Fibroblast of lung (primary cell): ENCODE measurements at regions not wholly inside any gene's neighbourhood (a gene's known extent, or its start where the extent isn't known, plus 50 kb on each side); places are given as distances from the start of the nearest gene placed in this dataset.

Source experiments
- DNase-seq, 2 donors: peaks; one replicate each; pipeline versions ENCODE4 v3.0.0 to v3.0.0-alpha.2; 2010; ENCODE audit warnings: low read depth in 2 of 2
- H2AFZ ChIP-seq: 2 replicates; pipeline ENCODE4 v1.5.1; 2012; ENCODE audit warnings: low read length, control low read depth, inconsistent platforms
- H3K27ac ChIP-seq: 2 replicates; pipeline ENCODE4 v1.5.1; 2011; ENCODE audit warnings: low read length, control low read depth; ENCODE audit not compliant: insufficient read depth
- H3K27me3 ChIP-seq: 2 replicates; pipeline ENCODE4 v1.5.1; 2011; ENCODE audit warnings: mild to moderate bottlenecking, low read length; ENCODE audit not compliant: control insufficient read depth, insufficient read depth
- H3K36me3 ChIP-seq: 2 replicates; pipeline ENCODE4 v1.5.1; 2011; ENCODE audit warnings: low read length; ENCODE audit not compliant: control insufficient read depth, insufficient read depth
- H3K4me1 ChIP-seq: 2 replicates; pipeline ENCODE4 v1.5.1; 2011; ENCODE audit warnings: low read length; ENCODE audit not compliant: control insufficient read depth, insufficient read depth; ENCODE audit errors: extremely low read depth
- H3K4me2 ChIP-seq: 2 replicates; pipeline ENCODE4 v1.5.1; 2011; ENCODE audit warnings: low read length, control low read depth; ENCODE audit not compliant: insufficient read depth; ENCODE audit errors: extremely low read depth
- H3K4me3 ChIP-seq, 4 experiments: fragments of 200-600 bp in 1 of 4; sonication (generic) in 1 of 4; replicated peaks in 1 of 4; 2 replicates each; pipeline ENCODE4 v1.5.1; 2011 to 2016; ENCODE audit warnings: low read length in 4 of 4, low read depth in 3 of 4, mild to moderate bottlenecking in 3 of 4, control low read depth in 2 of 4, inconsistent platforms in 1 of 4, mixed read lengths in 1 of 4; ENCODE audit not compliant: insufficient read depth in 1 of 4; ENCODE audit errors: control extremely low read depth in 1 of 4
- H3K79me2 ChIP-seq: 2 replicates; pipeline ENCODE4 v1.5.1; 2012; ENCODE audit warnings: mild to moderate bottlenecking, low read length, inconsistent platforms; ENCODE audit not compliant: control insufficient read depth, insufficient read depth
- H3K9ac ChIP-seq: 2 replicates; pipeline ENCODE4 v1.5.1; 2011; ENCODE audit warnings: mild to moderate bottlenecking, low read length, control low read depth; ENCODE audit not compliant: insufficient read depth
- H3K9me3 ChIP-seq: 2 replicates; pipeline ENCODE4 v1.5.1; 2012; ENCODE audit warnings: low read depth, low read length; ENCODE audit not compliant: control insufficient read depth, insufficient read depth
- H4K20me1 ChIP-seq: 2 replicates; pipeline ENCODE4 v1.5.1; 2011; ENCODE audit warnings: low read length; ENCODE audit not compliant: control insufficient read depth, insufficient read depth; ENCODE audit errors: extremely low read depth
- EZH2 ChIP-seq: IDR thresholded peaks from 2 replicates; pipeline ENCODE4 v1.5.1; 2012; ENCODE audit warnings: low read length, control low read depth, mild to moderate bottlenecking; ENCODE audit errors: missing control alignments
- TF ChIP-seq, protein P1 (sequence below), 2 donors: IDR thresholded peaks in 1 of 2; conservative IDR thresholded peaks in 1 of 2; 1 replicate in 1 of 2; 2 replicates in 1 of 2; pipeline ENCODE4 v1.5.1; 2011 to 2012; ENCODE audit warnings: low read length in 2 of 2, control low read depth in 1 of 2, inconsistent platforms in 1 of 2, low read depth in 1 of 2, mild to moderate bottlenecking in 1 of 2

- TF ChIP-seq, protein P1, sequence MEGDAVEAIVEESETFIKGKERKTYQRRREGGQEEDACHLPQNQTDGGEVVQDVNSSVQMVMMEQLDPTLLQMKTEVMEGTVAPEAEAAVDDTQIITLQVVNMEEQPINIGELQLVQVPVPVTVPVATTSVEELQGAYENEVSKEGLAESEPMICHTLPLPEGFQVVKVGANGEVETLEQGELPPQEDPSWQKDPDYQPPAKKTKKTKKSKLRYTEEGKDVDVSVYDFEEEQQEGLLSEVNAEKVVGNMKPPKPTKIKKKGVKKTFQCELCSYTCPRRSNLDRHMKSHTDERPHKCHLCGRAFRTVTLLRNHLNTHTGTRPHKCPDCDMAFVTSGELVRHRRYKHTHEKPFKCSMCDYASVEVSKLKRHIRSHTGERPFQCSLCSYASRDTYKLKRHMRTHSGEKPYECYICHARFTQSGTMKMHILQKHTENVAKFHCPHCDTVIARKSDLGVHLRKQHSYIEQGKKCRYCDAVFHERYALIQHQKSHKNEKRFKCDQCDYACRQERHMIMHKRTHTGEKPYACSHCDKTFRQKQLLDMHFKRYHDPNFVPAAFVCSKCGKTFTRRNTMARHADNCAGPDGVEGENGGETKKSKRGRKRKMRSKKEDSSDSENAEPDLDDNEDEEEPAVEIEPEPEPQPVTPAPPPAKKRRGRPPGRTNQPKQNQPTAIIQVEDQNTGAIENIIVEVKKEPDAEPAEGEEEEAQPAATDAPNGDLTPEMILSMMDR (conservative IDR thresholded peaks at IDR 0.05 in 1 of 2, IDR thresholded peaks at IDR 0.05 in 1 of 2; ENCODE audit: low read depth in 1 of 2, low read length in 2 of 2) = no peak
- TF ChIP-seq EZH2 = no peak
- Histone ChIP-seq H3K9me3 (no peaks in the 10 kb centered on the region), H3K27me3 (no peaks in the 10 kb centered on the region)
These were observed 213.1 kb downstream of the UBE2E3 start for GRCh38 chr2:181193550-181193949.

DNA sequence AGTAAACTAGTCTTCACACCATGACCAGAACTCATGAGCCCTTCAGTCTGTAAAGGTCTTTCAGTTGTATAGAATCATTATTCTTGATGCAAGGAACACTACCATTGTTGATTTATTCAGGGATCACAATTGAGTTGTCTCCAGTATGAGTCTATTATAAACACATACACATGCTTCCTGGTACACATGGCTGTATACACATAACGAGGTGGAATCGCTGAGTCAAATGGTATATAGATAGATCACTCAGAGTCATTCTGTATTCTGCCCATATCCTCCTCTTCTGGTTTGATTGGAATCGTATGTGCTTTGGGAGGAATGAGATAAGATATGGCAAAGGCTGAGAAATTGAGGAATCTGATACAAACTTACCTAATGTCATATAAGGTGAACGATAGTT is 216.0 kb downstream of the UBE2E3 start:
- H3K9ac ChIP-seq = no peak overlapping the region
- no peaks in the 10 kb centered on the region for H3K9me3 ChIP-seq
- no peaks in the 10 kb centered on the region for H3K36me3 ChIP-seq
- TF ChIP-seq, protein P1 (conservative IDR thresholded peaks at IDR 0.05 in 1 of 2, IDR thresholded peaks at IDR 0.05 in 1 of 2; ENCODE audit: low read depth in 1 of 2, low read length in 2 of 2) = no peak
- no peak for TF ChIP-seq EZH2
- no peak for DNase-seq
- H3K27me3 ChIP-seq = no peaks in the 10 kb centered on the region
- H3K79me2 ChIP-seq = no peaks in the 10 kb centered on the region
- no peak overlapping the region for H3K4me3 ChIP-seq
- H2AFZ ChIP-seq = no peak overlapping the region
- no peaks in the 10 kb centered on the region for H3K4me1 ChIP-seq
- H4K20me1 ChIP-seq = no peaks in the 10 kb centered on the region
- H3K27ac ChIP-seq = no peak overlapping the region
- no peak overlapping the region for H3K4me2 ChIP-seq

More at GRCh38 chr2:181193550-181193949, 213.1 kb downstream of the UBE2E3 start:
- Histone ChIP-seq H3K36me3 (no peaks in the 10 kb centered on the region), H3K27ac (no peak overlapping the region), H3K4me1 (no peaks in the 10 kb centered on the region), H3K4me2 (no peak overlapping the region), H2AFZ (no peak overlapping the region), H4K20me1 (no peaks in the 10 kb centered on the region), H3K79me2 (no peaks in the 10 kb centered on the region), H3K9ac (no peak overlapping the region), H3K4me3 (no peak overlapping the region)
- DNase-seq = no peak

- Histone ChIP-seq H3K4me2 (no peak overlapping the region), H3K4me3 (no peak overlapping the region), H3K27ac (no peak overlapping the region), H4K20me1 (no peaks in the 10 kb centered on the region), H2AFZ (no peak overlapping the region), H3K27me3 (no peaks in the 10 kb centered on the region), H3K9me3 (no peaks in the 10 kb centered on the region), H3K4me1 (no peaks in the 10 kb centered on the region), H3K79me2 (no peaks in the 10 kb centered on the region), H3K36me3 (no peaks in the 10 kb centered on the region), H3K9ac (no peak overlapping the region)
- no peak for DNase-seq
- TF ChIP-seq, protein P1 (conservative IDR thresholded peaks at IDR 0.05 in 1 of 2, IDR thresholded peaks at IDR 0.05 in 1 of 2; ENCODE audit: low read depth in 1 of 2, low read length in 2 of 2) = no peak
- no peak for TF ChIP-seq EZH2
These were observed 216.8 kb downstream of the UBE2E3 start for GRCh38 chr2:181197140-181197760.
